A549 (cell line): ENCODE measurements at regions not wholly inside any gene's neighbourhood (a gene's known extent, or its start where the extent isn't known, plus 50 kb on each side); places are given as distances from the start of the nearest gene placed in this dataset.

Experiments used
- ATAC-seq, 2 experiments: fragments of 200-7000 bp in 1 of 2; fragments of >200 bp in 1 of 2; cut with Nextera tagmentation in 1 of 2; cut with Tn5 transposase in 1 of 2; 3 replicates each; pipeline versions ENCODE4 v1.8.0 to v1.9.1; 2018 to 2020; ENCODE audit warnings: mild to moderate bottlenecking in 1 of 2, moderate library complexity in 1 of 2
- CTCF ChIA-PET: fragments of 300-600 bp; sonication (Branson Sonifier 250); formaldehyde crosslinking; extraction: SDS; loops from one replicate; lab custom pipeline; 2021; ENCODE audit warnings: antibody characterized with exemption, inconsistent platforms; lab: Yijun Ruan, JAX
- POLR2A ChIA-PET: fragments of 350-600 bp; formaldehyde crosslinking; extraction: SDS; loops from one replicate; lab custom pipeline; 2021; ENCODE audit warnings: antibody characterized with exemption, inconsistent platforms; lab: Yijun Ruan, JAX
- DNase-seq, 2 experiments: peaks; one replicate each; pipeline versions ENCODE4 v3.0.0 to v3.0.0-alpha.2; 2011 to 2016; ENCODE audit warnings: low read depth in 1 of 2, low spot score in 1 of 2
- FAIRE-seq: peaks from 2 replicates; lab custom pipeline; 2011; peaks lifted over from hg19 to GRCh38; lab: Jason Lieb, UNC
- H3K27ac ChIP-seq, 2 experiments: fragments of >200 bp; sonication (Bioruptor Twin); formaldehyde crosslinking; 3 replicates each; pipeline ENCODE4 v1.5.1; 2016 to 2017
- H3K4me1 ChIP-seq: fragments of >200 bp; sonication (Bioruptor Twin); formaldehyde crosslinking; 3 replicates; pipeline ENCODE4 v1.6.1; 2016
- H3K4me2 ChIP-seq: fragments of >200 bp; sonication (Bioruptor Twin); formaldehyde crosslinking; 3 replicates; pipeline ENCODE4 v1.6.1; 2016
- H3K4me3 ChIP-seq: fragments of >200 bp; sonication (Bioruptor Twin); formaldehyde crosslinking; 3 replicates; pipeline ENCODE4 v1.5.1; 2016
- H3K9me3 ChIP-seq: fragments of >200 bp; sonication (Bioruptor Twin); formaldehyde crosslinking; 3 replicates; pipeline ENCODE4 v1.6.1; 2016
- EP300 ChIP-seq, 2 experiments: fragments of >200 bp; sonication (Bioruptor Twin); formaldehyde crosslinking; IDR thresholded peaks; 2 replicates in 1 of 2; 3 replicates in 1 of 2; pipeline ENCODE4 v1.6.1; 2016 to 2017
- HDAC2 ChIP-seq: fragments of 200-600 bp; sonication (generic); IDR thresholded peaks from 2 replicates; pipeline ENCODE4 v1.6.1; 2016
- MAFK ChIP-seq: fragments of 450-650 bp; IDR thresholded peaks from 2 replicates; pipeline ENCODE4 v1.6.1; 2014; ENCODE audit not compliant: partially characterized antibody
- NPAS2 ChIP-seq: fragments of 250-450 bp; sonication (Bioruptor Pico); IDR thresholded peaks from 2 replicates; pipeline ENCODE4 v1.8.0; 2022; ENCODE audit warnings: mild to moderate bottlenecking, moderate library complexity, borderline replicate concordance
- RCOR1 ChIP-seq: fragments of 150-350 bp; IDR thresholded peaks from 2 replicates; pipeline ENCODE4 v1.6.1; 2014; ENCODE audit warnings: antibody characterized with exemption, low read length, low read depth
- TFCP2L1 ChIP-seq: fragments of 250-450 bp; sonication (Bioruptor Pico); IDR thresholded peaks from 2 replicates; pipeline ENCODE4 v1.5.0; 2021; ENCODE audit warnings: mild to moderate bottlenecking
- WGBS: methylation state at CpG from one replicate; pipeline ENCODE4 v1.1.6; 2017; ENCODE audit errors: missing lambda C conversion rate; 5-methylcytosine and 5-hydroxymethylcytosine counted together
- TF ChIP-seq, protein P1 (sequence below): fragments of 250-450 bp; sonication (Bioruptor Pico); IDR thresholded peaks from 2 replicates; pipeline ENCODE4 v1.5.0; 2020; ENCODE audit warnings: low read depth, mild to moderate bottlenecking, moderate library complexity
- TF ChIP-seq, protein P2 (sequence below): fragments of 450-650 bp; IDR thresholded peaks from 2 replicates; pipeline ENCODE4 v1.6.1; 2014; ENCODE audit warnings: antibody characterized with exemption
- TF ChIP-seq, protein P3 (sequence below): IDR thresholded peaks from 2 replicates; pipeline ENCODE4 v1.6.1; 2012; ENCODE audit warnings: low read depth, borderline replicate concordance
- TF ChIP-seq, protein P4 (sequence below): fragments of >200 bp; sonication (Bioruptor Twin); formaldehyde crosslinking; IDR thresholded peaks from 3 replicates; pipeline ENCODE4 v1.6.1; 2016

GRCh38 chr6:97901531-97901930, 618.5 kb upstream of the MMS22L start:
- ATAC-seq (no peak), FAIRE-seq (no peak)
- POLR2A ChIA-PET: no interaction called here

DNA sequence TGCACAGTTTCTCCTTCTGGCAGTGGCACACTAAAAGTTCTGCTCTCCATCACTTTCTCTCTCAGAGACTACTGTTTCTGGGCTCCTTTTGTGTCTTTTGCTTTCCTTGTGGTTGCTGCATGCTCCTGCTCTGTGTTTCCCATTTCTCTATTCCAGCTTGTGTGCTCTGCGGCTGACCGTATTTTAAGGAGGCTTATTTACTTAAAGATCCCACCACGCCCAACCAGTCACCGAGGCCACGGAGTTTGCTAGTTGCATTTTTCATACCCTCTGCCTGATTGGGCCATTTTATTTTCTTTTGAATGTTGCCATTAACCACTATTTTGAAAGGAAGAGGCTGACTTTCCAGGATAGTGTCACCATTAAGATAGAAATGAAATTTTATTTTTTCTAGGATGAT, 626.4 kb upstream of the MMS22L start:
- Histone ChIP-seq H3K9me3 (no peaks in the 10 kb centered on the region), H3K27ac (no peak overlapping the region), H3K4me1 (no peaks in the 10 kb centered on the region), H3K4me3 (no peak overlapping the region), H3K4me2 (no peak overlapping the region)
- FAIRE-seq (no peak), ATAC-seq (no peak), DNase-seq (no peak)
- WGBS: 43% methylated on average over 5 of the region's 5 CpGs
- POLR2A ChIA-PET: no interaction called here
- TF ChIP-seq HDAC2: no peak
- no peak for TF ChIP-seq RCOR1
- CTCF ChIA-PET: no interaction called here

More at GRCh38 chr6:97901531-97901930, 618.5 kb upstream of the MMS22L start:
- no peak overlapping the region for H3K4me2 ChIP-seq
- H3K4me3 ChIP-seq: no peak overlapping the region
- WGBS: 32% methylated on average over 1 of the region's 1 CpG
- no peak overlapping the region for H3K27ac ChIP-seq
- CTCF ChIA-PET: no interaction called here
- no peaks in the 10 kb centered on the region for H3K4me1 ChIP-seq
- DNase-seq: no peak
- TF ChIP-seq EP300 (IDR thresholded peaks at IDR 0.05) (no peak), NPAS2 (CRISPR knock-in tag) (no peak)
- TF ChIP-seq, protein P1, sequence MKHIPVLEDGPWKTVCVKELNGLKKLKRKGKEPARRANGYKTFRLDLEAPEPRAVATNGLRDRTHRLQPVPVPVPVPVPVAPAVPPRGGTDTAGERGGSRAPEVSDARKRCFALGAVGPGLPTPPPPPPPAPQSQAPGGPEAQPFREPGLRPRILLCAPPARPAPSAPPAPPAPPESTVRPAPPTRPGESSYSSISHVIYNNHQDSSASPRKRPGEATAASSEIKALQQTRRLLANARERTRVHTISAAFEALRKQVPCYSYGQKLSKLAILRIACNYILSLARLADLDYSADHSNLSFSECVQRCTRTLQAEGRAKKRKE: no peak
- no peaks in the 10 kb centered on the region for H3K9me3 ChIP-seq

GRCh38 chr6:97913721-97914120, 630.7 kb upstream of the MMS22L start:
- DNase-seq (no peak), ATAC-seq (no peak), FAIRE-seq (no peak)
- no peak overlapping the region for H3K27ac ChIP-seq
- ChIA-PET CTCF (no interaction called here), POLR2A (no interaction called here)
- TF ChIP-seq, protein P2, sequence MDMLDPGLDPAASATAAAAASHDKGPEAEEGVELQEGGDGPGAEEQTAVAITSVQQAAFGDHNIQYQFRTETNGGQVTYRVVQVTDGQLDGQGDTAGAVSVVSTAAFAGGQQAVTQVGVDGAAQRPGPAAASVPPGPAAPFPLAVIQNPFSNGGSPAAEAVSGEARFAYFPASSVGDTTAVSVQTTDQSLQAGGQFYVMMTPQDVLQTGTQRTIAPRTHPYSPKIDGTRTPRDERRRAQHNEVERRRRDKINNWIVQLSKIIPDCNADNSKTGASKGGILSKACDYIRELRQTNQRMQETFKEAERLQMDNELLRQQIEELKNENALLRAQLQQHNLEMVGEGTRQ: no peak
- TF ChIP-seq TFCP2L1 (CRISPR knock-in tag): no peak
- H3K4me2 ChIP-seq: no peak overlapping the region
- H3K9me3 ChIP-seq: no peaks in the 10 kb centered on the region
- no peak overlapping the region for H3K4me3 ChIP-seq
- H3K4me1 ChIP-seq: no peaks in the 10 kb centered on the region
- WGBS: 10% methylated on average over 1 of the region's 1 CpG

DNA sequence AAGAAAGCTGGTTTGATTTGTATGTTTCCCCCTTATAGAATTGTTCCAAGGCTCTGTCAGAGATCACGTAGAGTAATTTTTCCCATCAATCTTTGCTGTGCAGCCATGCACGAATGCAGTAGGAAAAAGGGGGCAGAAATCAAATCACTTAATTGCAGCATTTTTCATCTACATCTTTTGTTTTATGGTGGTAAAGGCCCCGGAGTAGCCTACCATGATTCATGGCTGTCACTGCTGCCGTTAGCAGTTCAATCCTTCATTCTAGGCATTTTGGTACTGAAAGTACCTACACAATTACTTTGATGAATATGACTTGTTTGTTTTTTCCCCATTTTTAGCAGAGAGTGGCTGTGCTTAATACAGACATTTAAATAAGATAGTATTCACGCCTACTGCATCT, 631.9 kb upstream of the MMS22L start:
- CTCF ChIA-PET: no interaction called here
- DNase-seq (no peak), FAIRE-seq (no peak), ATAC-seq (no peak)
- H3K4me1 ChIP-seq: no peaks in the 10 kb centered on the region
- H3K27ac ChIP-seq: no peak overlapping the region
- H3K4me2 ChIP-seq: no peak overlapping the region
- POLR2A ChIA-PET: no interaction called here
- TF ChIP-seq, protein P3, sequence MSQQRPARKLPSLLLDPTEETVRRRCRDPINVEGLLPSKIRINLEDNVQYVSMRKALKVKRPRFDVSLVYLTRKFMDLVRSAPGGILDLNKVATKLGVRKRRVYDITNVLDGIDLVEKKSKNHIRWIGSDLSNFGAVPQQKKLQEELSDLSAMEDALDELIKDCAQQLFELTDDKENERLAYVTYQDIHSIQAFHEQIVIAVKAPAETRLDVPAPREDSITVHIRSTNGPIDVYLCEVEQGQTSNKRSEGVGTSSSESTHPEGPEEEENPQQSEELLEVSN: no peak
- no peaks in the 10 kb centered on the region for H3K9me3 ChIP-seq
- no peak overlapping the region for H3K4me3 ChIP-seq
- WGBS: 33% methylated on average over 5 of the region's 5 CpGs

DNA sequence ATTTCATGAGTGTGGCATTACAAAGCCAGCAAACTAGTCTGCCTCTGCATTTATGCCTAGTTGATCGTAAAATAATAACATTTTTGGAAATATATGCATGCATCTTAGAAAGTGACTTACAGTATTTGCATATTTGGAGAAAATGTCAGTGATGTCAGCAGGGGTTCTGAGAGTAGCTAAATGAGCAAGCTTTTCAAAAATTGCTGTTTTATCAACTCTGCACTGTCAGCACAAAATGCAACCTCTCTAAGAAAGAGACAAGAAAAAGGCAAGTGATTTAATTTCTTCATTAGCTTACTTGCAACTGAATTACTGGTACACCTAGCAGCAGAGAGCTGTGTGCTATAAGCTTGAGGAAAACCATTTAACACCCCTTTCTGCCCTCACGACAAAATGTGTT, 632.5 kb upstream of the MMS22L start:
- Histone ChIP-seq H3K4me3 (no peak overlapping the region), H3K4me2 (no peak overlapping the region), H3K4me1 (no peaks in the 10 kb centered on the region), H3K9me3 (no peaks in the 10 kb centered on the region), H3K27ac (no peak overlapping the region)
- no peak for ATAC-seq
- ChIA-PET POLR2A (no interaction called here), CTCF (no interaction called here)
- WGBS: 21% methylated on average over 2 of the region's 2 CpGs
- DNase-seq: no peak
- no peak for FAIRE-seq
- TF ChIP-seq MAFK: peak; percentile 76
- TF ChIP-seq, protein P4, sequence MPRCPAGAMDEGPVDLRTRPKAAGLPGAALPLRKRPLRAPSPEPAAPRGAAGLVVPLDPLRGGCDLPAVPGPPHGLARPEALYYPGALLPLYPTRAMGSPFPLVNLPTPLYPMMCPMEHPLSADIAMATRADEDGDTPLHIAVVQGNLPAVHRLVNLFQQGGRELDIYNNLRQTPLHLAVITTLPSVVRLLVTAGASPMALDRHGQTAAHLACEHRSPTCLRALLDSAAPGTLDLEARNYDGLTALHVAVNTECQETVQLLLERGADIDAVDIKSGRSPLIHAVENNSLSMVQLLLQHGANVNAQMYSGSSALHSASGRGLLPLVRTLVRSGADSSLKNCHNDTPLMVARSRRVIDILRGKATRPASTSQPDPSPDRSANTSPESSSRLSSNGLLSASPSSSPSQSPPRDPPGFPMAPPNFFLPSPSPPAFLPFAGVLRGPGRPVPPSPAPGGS: no peak
